ENCODE measurements at regions not wholly inside any gene's neighbourhood (a gene's known extent, or its start where the extent isn't known, plus 50 kb on each side); places are given as distances from the start of the nearest gene placed in this dataset.

DNA sequence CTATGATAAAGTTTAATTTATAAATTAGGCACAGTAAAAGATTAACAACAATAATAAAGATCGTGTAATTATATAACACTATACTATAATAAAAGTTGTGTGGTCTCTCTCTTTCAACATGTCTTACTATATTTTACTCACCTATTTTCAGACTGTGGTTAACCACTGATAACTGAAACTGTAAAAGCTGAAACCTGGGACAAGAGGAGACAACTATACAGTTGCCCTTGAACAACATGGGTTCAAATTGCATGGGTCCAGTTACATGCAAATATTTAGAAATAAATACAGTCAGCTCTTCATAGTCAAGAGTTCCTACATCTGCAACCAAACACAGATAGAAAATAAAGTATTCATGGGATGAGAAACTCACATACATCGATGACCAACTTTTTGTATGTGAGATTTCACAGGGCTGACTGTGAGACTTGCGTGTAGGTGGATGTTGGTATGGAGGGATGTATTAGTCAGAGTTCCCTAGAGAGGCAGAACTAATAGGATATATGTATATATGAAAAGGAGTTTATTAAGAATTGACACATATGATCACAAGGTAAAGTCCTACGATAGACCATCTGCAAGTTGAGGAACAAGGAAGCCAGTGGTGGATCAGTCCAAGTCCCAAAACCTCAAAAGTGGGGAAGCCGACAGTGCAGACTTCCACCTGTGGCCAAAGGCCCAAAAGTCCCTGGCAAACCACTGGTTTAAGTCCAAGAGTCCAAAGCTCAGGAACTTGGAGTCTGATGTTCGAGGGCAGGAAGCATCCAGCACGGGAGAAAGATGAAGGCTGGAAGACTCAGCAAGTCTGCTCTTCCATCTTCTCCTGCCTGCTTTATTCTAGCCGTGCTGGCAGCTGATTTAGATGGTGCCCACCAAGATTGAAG, 359.5 kb downstream of the INSC start:
- TF ChIP-seq CTCF (IDR thresholded peaks at IDR 0.05): no peak
- TF ChIP-seq POLR2AphosphoS5 (IDR thresholded peaks at IDR 0.05; ENCODE audit: low read depth, low read length): no peak
- TF ChIP-seq, protein P1, sequence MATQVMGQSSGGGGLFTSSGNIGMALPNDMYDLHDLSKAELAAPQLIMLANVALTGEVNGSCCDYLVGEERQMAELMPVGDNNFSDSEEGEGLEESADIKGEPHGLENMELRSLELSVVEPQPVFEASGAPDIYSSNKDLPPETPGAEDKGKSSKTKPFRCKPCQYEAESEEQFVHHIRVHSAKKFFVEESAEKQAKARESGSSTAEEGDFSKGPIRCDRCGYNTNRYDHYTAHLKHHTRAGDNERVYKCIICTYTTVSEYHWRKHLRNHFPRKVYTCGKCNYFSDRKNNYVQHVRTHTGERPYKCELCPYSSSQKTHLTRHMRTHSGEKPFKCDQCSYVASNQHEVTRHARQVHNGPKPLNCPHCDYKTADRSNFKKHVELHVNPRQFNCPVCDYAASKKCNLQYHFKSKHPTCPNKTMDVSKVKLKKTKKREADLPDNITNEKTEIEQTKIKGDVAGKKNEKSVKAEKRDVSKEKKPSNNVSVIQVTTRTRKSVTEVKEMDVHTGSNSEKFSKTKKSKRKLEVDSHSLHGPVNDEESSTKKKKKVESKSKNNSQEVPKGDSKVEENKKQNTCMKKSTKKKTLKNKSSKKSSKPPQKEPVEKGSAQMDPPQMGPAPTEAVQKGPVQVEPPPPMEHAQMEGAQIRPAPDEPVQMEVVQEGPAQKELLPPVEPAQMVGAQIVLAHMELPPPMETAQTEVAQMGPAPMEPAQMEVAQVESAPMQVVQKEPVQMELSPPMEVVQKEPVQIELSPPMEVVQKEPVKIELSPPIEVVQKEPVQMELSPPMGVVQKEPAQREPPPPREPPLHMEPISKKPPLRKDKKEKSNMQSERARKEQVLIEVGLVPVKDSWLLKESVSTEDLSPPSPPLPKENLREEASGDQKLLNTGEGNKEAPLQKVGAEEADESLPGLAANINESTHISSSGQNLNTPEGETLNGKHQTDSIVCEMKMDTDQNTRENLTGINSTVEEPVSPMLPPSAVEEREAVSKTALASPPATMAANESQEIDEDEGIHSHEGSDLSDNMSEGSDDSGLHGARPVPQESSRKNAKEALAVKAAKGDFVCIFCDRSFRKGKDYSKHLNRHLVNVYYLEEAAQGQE (IDR thresholded peaks at IDR 0.05; ENCODE audit: insufficient read depth in 1 of 2, low read depth in 2 of 2, low read length in 1 of 2): no peak
- TF ChIP-seq TCF7L2 (IDR thresholded peaks at IDR 0.05; ENCODE audit: low read depth, low read length): no peak

Measured in Panc1 (cell line).